Coronary artery (tissue), 2 donors: ENCODE measurements at regions not wholly inside any gene's neighbourhood (a gene's known extent, or its start where the extent isn't known, plus 50 kb on each side); places are given as distances from the start of the nearest gene placed in this dataset.

ENCODE experiments used
- DNase-seq: peaks from one replicate; pipeline ENCODE4 v3.0.0-alpha.2; 2017; ENCODE audit warnings: low spot score
- H3K27ac ChIP-seq, 2 donors: fragments of 200-600 bp; sonication (generic); one replicate each; pipeline ENCODE4 v1.5.1; 2016 to 2019
- H3K4me3 ChIP-seq: fragments of 200-600 bp; sonication (generic); 2 replicates; pipeline ENCODE4 v1.5.1; 2016; ENCODE audit warnings: mild to moderate bottlenecking, moderate library complexity
- TF ChIP-seq, protein P1 (sequence below): fragments of 200-600 bp; sonication (generic); IDR thresholded peaks from one replicate; pipeline ENCODE4 v1.5.1; 2019; ENCODE audit warnings: antibody characterized with exemption

DNA sequence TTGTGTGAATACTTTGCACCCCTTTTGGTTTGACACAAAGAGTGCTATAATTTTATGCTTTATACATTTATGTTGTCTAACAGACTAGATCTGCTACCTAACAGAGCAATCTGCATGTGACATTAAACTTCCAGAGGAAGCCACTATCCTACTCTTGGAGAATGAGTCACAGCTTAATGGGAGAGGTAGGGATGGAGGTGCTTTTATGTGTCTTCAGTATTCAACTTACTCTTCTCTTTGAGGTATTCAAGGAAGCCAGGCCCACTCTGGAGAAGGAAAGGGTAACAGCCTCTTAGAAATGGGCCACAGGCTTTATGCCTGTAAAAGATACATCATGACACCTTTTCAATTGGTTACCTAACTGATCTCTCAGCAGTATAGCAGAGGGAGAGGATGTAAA, 85.8 kb upstream of the NEUROD1 start:
- no peak overlapping the region for H3K27ac ChIP-seq
- no peak for DNase-seq
- no peak overlapping the region for H3K4me3 ChIP-seq
- TF ChIP-seq, protein P1, sequence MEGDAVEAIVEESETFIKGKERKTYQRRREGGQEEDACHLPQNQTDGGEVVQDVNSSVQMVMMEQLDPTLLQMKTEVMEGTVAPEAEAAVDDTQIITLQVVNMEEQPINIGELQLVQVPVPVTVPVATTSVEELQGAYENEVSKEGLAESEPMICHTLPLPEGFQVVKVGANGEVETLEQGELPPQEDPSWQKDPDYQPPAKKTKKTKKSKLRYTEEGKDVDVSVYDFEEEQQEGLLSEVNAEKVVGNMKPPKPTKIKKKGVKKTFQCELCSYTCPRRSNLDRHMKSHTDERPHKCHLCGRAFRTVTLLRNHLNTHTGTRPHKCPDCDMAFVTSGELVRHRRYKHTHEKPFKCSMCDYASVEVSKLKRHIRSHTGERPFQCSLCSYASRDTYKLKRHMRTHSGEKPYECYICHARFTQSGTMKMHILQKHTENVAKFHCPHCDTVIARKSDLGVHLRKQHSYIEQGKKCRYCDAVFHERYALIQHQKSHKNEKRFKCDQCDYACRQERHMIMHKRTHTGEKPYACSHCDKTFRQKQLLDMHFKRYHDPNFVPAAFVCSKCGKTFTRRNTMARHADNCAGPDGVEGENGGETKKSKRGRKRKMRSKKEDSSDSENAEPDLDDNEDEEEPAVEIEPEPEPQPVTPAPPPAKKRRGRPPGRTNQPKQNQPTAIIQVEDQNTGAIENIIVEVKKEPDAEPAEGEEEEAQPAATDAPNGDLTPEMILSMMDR = no peak

DNA sequence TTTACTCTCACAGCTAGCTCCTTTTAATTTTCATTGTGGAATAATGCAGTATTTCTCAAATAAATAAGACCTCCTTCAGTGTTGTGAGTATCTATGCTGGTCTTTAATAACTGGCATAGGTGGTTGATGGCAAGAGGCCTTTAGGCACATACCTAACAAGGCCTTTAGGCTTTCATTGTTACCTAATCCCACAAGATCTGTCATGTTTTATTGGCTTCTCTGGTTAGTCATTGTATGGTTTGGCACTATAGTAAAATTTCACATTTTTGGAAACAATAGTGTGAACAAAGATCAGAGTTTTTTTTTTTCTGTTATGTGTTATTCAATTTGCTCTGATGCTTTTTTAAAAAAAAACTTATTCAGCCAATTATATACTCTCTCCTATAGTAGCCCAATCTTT, 89.8 kb upstream of the NEUROD1 start:
- no peak for DNase-seq
- no peak overlapping the region for H3K27ac ChIP-seq
- TF ChIP-seq, protein P1 = no peak
- H3K4me3 ChIP-seq = no peak overlapping the region

DNA sequence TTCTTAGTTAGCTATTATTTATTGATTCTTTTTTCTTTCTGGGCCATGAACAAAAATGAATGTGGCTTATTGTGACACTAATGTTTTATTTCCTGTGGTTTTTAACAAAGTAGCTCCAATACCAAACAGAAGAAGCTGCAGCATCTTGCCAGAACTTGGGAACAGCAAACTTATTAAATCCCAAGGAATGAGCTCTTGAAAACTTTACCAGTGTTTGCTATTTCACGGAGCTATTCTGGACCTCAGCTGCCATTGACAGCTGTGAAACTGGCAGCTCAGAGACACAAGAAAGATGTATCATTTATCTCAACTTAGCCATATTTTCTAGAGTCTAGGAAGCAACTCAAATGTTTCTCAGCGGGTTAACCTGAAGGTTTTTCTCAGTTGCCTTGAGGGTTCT, 91.0 kb upstream of the NEUROD1 start:
- H3K4me3 ChIP-seq = no peak overlapping the region
- TF ChIP-seq, protein P1 = no peak
- no peak overlapping the region for H3K27ac ChIP-seq
- DNase-seq = no peak

DNA sequence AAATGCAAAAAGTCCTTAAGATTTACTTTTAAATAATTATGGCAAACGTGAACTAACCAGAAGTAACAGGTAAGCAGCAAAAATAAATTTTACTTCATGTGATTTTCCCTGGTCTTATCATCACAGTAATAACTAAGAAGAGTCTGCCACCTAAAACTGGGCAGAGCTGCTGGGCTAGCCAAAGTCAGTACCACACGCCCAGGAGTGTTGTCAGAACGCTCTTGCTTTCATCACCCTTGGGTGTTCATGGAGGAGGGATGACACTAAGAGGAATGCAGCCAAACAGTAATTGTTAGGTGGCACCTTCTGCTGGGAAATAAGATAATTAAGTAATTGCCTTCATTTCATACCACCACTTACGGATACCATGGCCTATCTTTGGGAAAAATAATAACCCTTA, 92.0 kb upstream of the NEUROD1 start:
- Histone ChIP-seq H3K27ac (no peak overlapping the region), H3K4me3 (no peak overlapping the region)
- DNase-seq = no peak
- TF ChIP-seq, protein P1 = no peak

DNA sequence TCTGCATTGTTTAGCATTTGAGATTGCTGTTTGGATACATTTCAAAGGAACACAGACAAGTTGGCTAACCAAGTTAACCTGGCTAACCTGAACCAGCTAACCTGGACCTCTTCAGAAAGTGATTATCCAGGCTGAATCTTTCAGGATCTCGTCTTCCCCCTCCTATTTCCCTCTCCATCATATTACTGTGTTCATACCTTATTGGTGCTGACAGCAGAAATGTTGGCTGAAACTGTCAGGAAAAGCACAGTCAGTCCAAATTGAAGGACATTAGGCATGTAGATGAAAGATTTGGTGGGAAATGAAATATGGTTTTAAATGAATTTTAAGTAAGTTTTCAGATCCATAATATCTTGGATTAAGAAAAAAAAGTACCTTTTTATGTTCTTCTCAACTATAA, 92.5 kb upstream of the NEUROD1 start:
- DNase-seq = no peak
- H3K4me3 ChIP-seq = no peak overlapping the region
- TF ChIP-seq, protein P1 = no peak
- H3K27ac ChIP-seq = no peak overlapping the region

DNA sequence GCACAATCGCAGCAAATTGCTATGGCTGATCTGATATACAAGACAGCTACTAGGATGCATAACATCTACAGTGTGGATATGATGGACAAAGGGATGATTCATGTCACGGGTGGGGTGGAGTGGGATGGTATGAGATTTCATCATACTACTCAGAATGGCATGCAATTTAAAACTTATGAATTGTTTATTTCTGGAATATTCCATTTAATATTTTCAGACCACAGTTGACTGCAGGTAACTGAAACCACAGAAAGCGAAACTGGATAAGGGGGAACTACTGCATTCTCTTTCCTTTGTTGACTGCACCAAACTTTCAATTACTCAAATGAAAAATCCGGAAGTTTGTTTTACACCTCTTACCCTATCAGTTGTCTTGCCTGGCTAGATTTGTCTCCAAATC, 94.4 kb upstream of the NEUROD1 start:
- no peak overlapping the region for H3K4me3 ChIP-seq
- H3K27ac ChIP-seq = no peak overlapping the region
- DNase-seq = no peak
- TF ChIP-seq, protein P1 = no peak

DNA sequence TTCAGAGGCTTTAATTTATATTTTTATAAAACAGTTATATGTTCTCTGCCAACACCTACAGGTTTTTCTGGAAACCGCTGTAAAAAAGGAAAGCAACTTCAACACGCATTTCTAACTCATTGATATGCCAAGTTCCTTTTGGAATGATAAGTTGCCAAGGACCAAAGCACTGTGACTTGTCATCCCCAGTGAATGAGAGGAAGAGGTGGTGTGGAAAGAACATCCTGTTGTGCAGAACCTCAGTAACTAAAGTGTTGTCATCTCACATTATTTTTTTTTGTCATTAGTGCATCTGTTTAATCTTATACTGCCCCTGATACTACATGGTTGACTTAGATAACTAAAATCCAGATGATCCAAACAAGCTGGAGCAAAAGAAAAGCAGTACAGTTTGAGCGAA, 96.0 kb upstream of the NEUROD1 start:
- DNase-seq = no peak
- no peak overlapping the region for H3K4me3 ChIP-seq
- TF ChIP-seq, protein P1 = no peak
- no peak overlapping the region for H3K27ac ChIP-seq
